ENCODE measurements at regions not wholly inside any gene's neighbourhood (a gene's known extent, or its start where the extent isn't known, plus 50 kb on each side); places are given as distances from the start of the nearest gene placed in this dataset.
A peak's percentile ranks its signal among the peaks of the same experiment; 100 is the strongest.

GRCh38 chr3:23644099-23644498, 161.7 kb upstream of the UBE2E1 start:
- DNase-seq (ENCODE audit: insufficient read length, low spot score) = no peak
- FAIRE-seq = no peak
- TF ChIP-seq POLR2A (IDR thresholded peaks at IDR 0.05; ENCODE audit: low read depth, low read length) = no peak

- DNase-seq (ENCODE audit: insufficient read length, low spot score) (no peak), FAIRE-seq (no peak)
- TF ChIP-seq POLR2A (IDR thresholded peaks at IDR 0.05; ENCODE audit: low read depth, low read length) = no peak
Measured at GRCh38 chr3:23644676-23645075, 161.1 kb upstream of the UBE2E1 start.

GRCh38 chr3:23645533-23646183, 160.1 kb upstream of the UBE2E1 start:
- FAIRE-seq = no peak
- no peak for TF ChIP-seq POLR2A (IDR thresholded peaks at IDR 0.05; ENCODE audit: low read depth, low read length)

GRCh38 chr3:23646184-23646920, 159.4 kb upstream of the UBE2E1 start:
- no peak for FAIRE-seq
- no peak for TF ChIP-seq POLR2A (IDR thresholded peaks at IDR 0.05; ENCODE audit: low read depth, low read length)

More at GRCh38 chr3:23645533-23646183, 160.1 kb upstream of the UBE2E1 start:
- no peak for DNase-seq (ENCODE audit: insufficient read length, low spot score)

GRCh38 chr3:23647706-23648258, 158.0 kb upstream of the UBE2E1 start:
- FAIRE-seq (no peak), DNase-seq (ENCODE audit: insufficient read length, low spot score) (no peak)
- TF ChIP-seq POLR2A (IDR thresholded peaks at IDR 0.05; ENCODE audit: low read depth, low read length) = no peak

More at GRCh38 chr3:23646184-23646920, 159.4 kb upstream of the UBE2E1 start:
- DNase-seq (ENCODE audit: insufficient read length, low spot score) = no peak

- FAIRE-seq = no peak
- no peak for DNase-seq (ENCODE audit: insufficient read length, low spot score)
- TF ChIP-seq POLR2A (IDR thresholded peaks at IDR 0.05; ENCODE audit: low read depth, low read length) = no peak
Measured at GRCh38 chr3:23648326-23648995, 157.3 kb upstream of the UBE2E1 start.

- TF ChIP-seq POLR2A (IDR thresholded peaks at IDR 0.05; ENCODE audit: low read depth, low read length) = no peak
- DNase-seq (ENCODE audit: insufficient read length, low spot score) = no peak
- FAIRE-seq = no peak
Measured at GRCh38 chr3:23648996-23649395, 156.8 kb upstream of the UBE2E1 start.

GRCh38 chr3:23649448-23649847, 156.3 kb upstream of the UBE2E1 start:
- DNase-seq (ENCODE audit: insufficient read length, low spot score) = no peak
- no peak for TF ChIP-seq POLR2A (IDR thresholded peaks at IDR 0.05; ENCODE audit: low read depth, low read length)
- no peak for FAIRE-seq

- no peak for TF ChIP-seq POLR2A (IDR thresholded peaks at IDR 0.05; ENCODE audit: low read depth, low read length)
- peak; percentile 47 for DNase-seq (ENCODE audit: insufficient read length, low spot score)
- peak; percentile 78 for FAIRE-seq
Measured at GRCh38 chr3:23650371-23651140, 155.2 kb upstream of the UBE2E1 start.

- no peak for TF ChIP-seq POLR2A (IDR thresholded peaks at IDR 0.05; ENCODE audit: low read depth, low read length)
- DNase-seq (ENCODE audit: insufficient read length, low spot score) (no peak), FAIRE-seq (no peak)
Measured at GRCh38 chr3:23653647-23654525, 151.9 kb upstream of the UBE2E1 start.

GRCh38 chr3:23654571-23654970, 151.2 kb upstream of the UBE2E1 start:
- DNase-seq (ENCODE audit: insufficient read length, low spot score) (no peak), FAIRE-seq (no peak)
- TF ChIP-seq POLR2A (IDR thresholded peaks at IDR 0.05; ENCODE audit: low read depth, low read length) = no peak

GRCh38 chr3:23655749-23656148, 150.0 kb upstream of the UBE2E1 start:
- no peak for TF ChIP-seq POLR2A (IDR thresholded peaks at IDR 0.05; ENCODE audit: low read depth, low read length)
- FAIRE-seq = peak; percentile 27
- DNase-seq (ENCODE audit: insufficient read length, low spot score) = no peak

GRCh38 chr3:23656199-23656598, 149.6 kb upstream of the UBE2E1 start:
- TF ChIP-seq POLR2A (IDR thresholded peaks at IDR 0.05; ENCODE audit: low read depth, low read length) = no peak
- FAIRE-seq = no peak
- no peak for DNase-seq (ENCODE audit: insufficient read length, low spot score)
